ENCODE measurements at regions not wholly inside any gene's neighbourhood (a gene's known extent, or its start where the extent isn't known, plus 50 kb on each side); places are given as distances from the start of the nearest gene placed in this dataset.

GRCh38 chr10:4617589-4617988 lies 208.4 kb upstream of the AKR1E2 start:
- TF ChIP-seq CTCF (IDR thresholded peaks at IDR 0.05; ENCODE audit: poor library complexity) (no peak), EZH2 (IDR thresholded peaks at IDR 0.05; ENCODE audit: borderline replicate concordance) (no peak)
